ENCODE measurements at regions not wholly inside any gene's neighbourhood (a gene's known extent, or its start where the extent isn't known, plus 50 kb on each side); places are given as distances from the start of the nearest gene placed in this dataset.

- no peak for TF ChIP-seq POLR2A (IDR thresholded peaks at IDR 0.05; ENCODE audit: extremely low read depth, insufficient read length)
- TF ChIP-seq CTCF (IDR thresholded peaks at IDR 0.05; ENCODE audit: low read depth, low read length) = no peak
Observed at GRCh38 chr5:85952680-85953079, 665.1 kb upstream of the COX7C start.

Measured in NB4 (cell line).